GM19372 (cell line): ENCODE measurements at regions not wholly inside any gene's neighbourhood (a gene's known extent, or its start where the extent isn't known, plus 50 kb on each side); places are given as distances from the start of the nearest gene placed in this dataset.
"Not testable (repeated sequence)": the region's sequence is repeated elsewhere in the genome, so short reads cannot be mapped to it uniquely, and the experiment has no call there.

Experiments used
- ATAC-seq: cut with Tn5 transposase; IDR thresholded peaks from one replicate; pipeline ENCODE4 v1.9.1; 2021; ENCODE audit warnings: mild to moderate bottlenecking, low read depth, moderate library complexity; ENCODE audit not compliant: unreplicated experiment

GRCh38 chr1:221874285-221875003 is 132.6 kb upstream of the DUSP10 start:
- ATAC-seq, result no peak

DNA sequence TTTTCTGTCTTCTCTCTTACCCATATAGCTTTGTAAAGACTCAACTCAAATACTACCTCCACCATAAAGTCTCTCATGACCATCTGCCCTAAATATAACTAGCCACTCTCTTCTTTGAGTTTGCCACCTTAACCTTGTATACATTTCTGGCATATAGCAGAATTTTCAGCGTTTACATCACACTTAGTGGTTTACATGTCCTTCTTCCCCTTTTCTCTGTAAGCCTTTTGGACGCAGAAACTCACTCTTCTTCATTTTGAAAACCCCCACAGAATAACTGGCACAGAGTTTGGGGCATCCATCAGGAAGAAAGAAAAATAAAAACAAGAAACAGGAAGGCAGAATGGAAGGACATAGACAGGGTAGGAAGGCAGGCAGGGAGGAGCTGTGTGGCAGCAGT is 131.8 kb upstream of the DUSP10 start:
- ATAC-seq, result no peak

- no peak for ATAC-seq
Observed at GRCh38 chr1:221871056-221871455, 129.2 kb upstream of the DUSP10 start.

DNA sequence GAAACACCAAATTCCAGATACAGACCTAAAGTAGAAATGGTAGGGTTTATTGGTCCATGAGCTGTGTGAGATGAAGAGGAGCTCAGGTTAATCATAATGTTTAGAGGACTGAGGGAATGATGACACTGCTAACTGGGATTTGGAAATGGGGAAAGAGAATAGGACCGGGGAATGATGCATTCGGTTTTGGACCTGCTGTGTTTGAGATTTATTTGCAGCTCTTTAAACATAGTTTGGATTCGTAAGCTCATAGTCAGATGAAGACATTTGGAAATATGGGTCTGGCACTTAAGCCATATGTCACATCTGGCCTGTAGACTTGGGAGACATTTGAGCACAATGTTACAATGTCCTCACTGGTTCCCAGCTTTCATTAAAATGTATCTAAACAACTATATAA is 127.9 kb upstream of the DUSP10 start:
- no peak for ATAC-seq

GRCh38 chr1:221868593-221869303 is 126.9 kb upstream of the DUSP10 start:
- ATAC-seq, result no peak

DNA sequence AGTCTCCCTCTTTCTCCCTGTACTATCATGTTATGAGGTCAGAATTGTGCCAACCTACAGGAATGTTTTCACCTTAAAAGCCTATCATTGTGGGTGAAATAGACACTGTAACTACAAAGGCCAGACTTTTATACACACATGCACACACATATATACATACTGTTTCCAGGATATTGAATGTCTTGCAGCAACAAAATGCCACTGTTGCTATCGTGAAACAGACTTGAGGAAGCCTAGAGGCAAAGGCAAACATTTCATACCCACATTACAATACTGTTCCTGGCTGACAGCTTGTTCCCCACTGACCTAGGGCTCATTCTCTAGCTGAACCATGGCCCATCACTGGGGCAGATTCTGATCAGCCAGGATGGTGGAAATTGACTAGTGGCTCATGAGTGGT is 125.1 kb upstream of the DUSP10 start:
- ATAC-seq, result no peak

GRCh38 chr1:221865808-221866207 is 123.9 kb upstream of the DUSP10 start:
- ATAC-seq, result no peak

GRCh38 chr1:221863635-221864034 is 121.7 kb upstream of the DUSP10 start:
- no peak for ATAC-seq

GRCh38 chr1:221862971-221863370 is 121.1 kb upstream of the DUSP10 start:
- no peak for ATAC-seq

DNA sequence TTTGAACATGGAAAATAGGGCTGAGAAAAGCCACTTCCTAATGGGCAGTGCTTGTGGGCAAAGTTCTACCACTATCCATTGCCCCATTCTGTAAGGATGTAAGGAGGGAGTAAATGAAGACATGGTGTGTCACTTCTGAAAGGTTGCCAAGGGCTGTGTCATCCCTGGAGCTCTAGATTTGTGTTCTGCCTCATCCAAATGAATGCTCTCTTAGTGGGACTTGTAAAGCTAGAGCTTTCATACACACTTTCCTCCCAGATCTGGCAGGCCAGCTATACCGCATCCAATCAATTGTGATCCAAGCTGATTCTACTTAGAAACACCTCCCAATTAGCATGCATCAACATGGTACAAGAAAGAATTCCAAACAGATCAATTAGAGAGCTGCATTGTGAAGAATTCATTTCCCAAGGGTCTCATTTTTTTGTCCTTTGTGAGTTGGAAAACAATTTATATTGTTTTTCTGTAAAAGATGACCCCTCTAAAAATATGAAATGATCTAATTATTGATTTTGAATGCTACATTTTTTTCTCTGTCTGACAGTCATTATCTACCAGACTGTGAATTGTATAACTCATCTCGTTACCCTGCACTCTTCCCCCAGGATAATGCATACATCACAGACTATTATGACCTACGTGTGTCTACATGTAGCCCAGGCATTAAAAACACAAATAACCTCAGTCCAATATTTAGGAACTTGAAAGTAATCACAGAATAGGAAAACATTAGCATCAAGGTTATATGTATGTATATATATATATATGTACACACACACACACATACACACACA is 117.1 kb upstream of the DUSP10 start:
- no peak for ATAC-seq

DNA sequence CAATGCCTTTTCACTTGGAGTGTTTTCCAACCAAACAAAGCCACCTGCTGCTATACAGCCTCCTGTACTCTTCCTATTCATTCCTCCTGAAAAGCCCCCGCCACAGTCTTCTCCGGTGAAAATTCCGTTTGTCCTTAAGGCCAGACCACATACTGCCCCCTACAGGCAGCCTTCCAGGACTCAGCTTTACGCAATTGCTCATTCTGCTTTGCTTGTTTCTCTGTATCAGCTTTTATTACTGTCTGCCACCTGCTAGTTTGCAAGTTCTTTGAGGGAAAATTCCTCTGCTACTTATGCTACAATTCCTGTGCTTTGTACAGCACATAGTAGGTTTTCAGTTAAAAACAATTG is 115.2 kb upstream of the DUSP10 start:
- not testable (repeated sequence) for ATAC-seq

- no peak for ATAC-seq
Observed at GRCh38 chr1:221856228-221857093, 114.6 kb upstream of the DUSP10 start.

DNA sequence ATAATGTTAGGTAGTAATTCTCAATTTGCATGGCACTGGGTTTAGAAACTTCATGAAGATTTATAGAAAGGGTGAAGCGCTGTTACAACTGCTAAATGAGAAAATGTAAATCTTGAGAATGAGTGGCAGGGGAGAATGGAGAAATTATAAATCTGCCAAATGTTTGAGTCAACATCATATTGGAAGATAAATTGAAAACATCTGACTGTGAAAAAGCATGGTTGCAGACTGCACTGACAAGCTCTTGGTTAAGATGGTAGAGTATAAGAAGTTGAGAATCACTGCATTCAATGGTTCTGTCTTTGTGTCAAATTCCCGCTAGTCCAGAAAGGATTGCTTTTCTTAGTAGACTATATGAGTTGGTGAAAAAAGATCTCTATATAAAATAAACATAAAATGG is 113.3 kb upstream of the DUSP10 start:
- no peak for ATAC-seq

GRCh38 chr1:221851336-221851735 is 109.4 kb upstream of the DUSP10 start:
- no peak for ATAC-seq

DNA sequence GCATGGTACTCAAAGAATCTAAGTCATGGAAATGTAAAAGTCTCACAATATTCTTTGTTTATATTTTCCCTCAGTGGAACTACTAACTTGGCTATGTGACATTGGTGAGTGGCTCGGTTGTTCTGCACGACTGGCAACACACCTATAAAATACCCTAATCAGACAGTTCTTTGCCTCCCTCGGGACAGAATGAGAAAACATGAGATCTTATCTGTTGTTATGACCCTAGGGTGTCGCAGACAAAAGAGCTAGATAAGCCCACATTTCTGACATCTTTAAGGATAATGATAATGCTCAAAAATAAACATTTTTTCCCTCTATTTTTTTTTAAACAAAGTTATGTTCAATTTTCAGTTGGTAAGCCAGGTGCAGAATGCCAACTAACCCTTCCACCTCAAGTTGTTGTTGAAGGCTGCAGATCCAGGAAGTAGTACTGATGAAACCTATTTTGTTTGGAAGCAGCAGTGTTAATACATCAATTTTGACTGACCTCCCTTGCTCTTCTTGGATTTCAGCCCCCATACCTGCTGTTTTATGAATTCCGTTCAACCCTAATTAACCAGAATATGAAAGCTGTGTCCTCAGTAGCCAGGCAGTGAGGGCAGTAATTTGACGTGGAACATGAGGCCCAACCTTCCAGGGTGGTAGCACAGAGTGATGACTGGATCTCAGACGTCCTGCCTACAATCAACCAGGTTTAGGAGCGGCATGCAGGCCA is 108.7 kb upstream of the DUSP10 start:
- no peak for ATAC-seq

DNA sequence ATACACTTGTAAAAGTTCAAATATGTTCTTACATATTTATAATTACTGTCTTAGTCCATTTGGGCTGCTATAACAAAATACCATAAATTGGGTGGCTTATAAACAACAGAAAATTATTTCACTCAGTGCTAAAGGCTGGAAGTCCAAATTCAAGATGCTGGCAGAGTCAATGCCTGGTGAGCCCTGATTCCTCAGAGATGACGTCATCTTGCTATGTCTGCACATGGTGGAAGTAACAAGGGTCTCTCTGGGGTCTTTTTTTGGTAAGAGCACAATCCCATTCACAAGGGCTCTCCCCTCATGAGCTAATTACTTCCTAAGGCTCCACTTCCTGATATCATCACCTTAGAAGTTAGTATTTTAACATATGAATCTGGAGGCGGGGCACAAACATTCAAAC is 108.0 kb upstream of the DUSP10 start:
- no peak for ATAC-seq

GRCh38 chr1:221849110-221849509 is 107.2 kb upstream of the DUSP10 start:
- no peak for ATAC-seq

- ATAC-seq, result no peak
Observed at GRCh38 chr1:221847676-221848075, 105.8 kb upstream of the DUSP10 start.

GRCh38 chr1:221845650-221846371 is 103.9 kb upstream of the DUSP10 start:
- no peak for ATAC-seq
